Muscle of leg (tissue), 3 donors: ENCODE measurements at regions not wholly inside any gene's neighbourhood (a gene's known extent, or its start where the extent isn't known, plus 50 kb on each side); places are given as distances from the start of the nearest gene placed in this dataset.

Experiments used
- DNase-seq: peaks from one replicate; pipeline ENCODE4 v3.0.0; 2013
- H3K27ac ChIP-seq: one replicate; pipeline ENCODE4 v1.5.1; 2013; ENCODE audit warnings: mild to moderate bottlenecking, low read length, control low read depth
- H3K27me3 ChIP-seq: one replicate; pipeline ENCODE4 v1.6.1; 2013; ENCODE audit warnings: low read length; ENCODE audit not compliant: control insufficient read depth, insufficient read depth
- H3K36me3 ChIP-seq: one replicate; pipeline ENCODE4 v1.6.1; 2013; ENCODE audit warnings: low read length; ENCODE audit not compliant: control insufficient read depth, insufficient read depth
- H3K4me1 ChIP-seq: one replicate; pipeline ENCODE4 v1.6.1; 2013; ENCODE audit warnings: low read length; ENCODE audit not compliant: control insufficient read depth, insufficient read depth
- H3K4me3 ChIP-seq: one replicate; pipeline ENCODE4 v1.5.1; 2013; ENCODE audit warnings: low read length, control low read depth
- H3K9me3 ChIP-seq: replicated peaks from 2 replicates; pipeline ENCODE4 v1.6.1; 2013; ENCODE audit warnings: low read depth, low read length; ENCODE audit not compliant: control insufficient read depth
- WGBS: methylation state at CpG from one replicate; pipeline ENCODE4 v1.1.5; 2013; ENCODE audit warnings: missing lambda C conversion rate; ENCODE audit not compliant: insufficient coverage; 5-methylcytosine and 5-hydroxymethylcytosine counted together

- Histone ChIP-seq H3K36me3 (no peaks in the 10 kb centered on the region), H3K9me3 (no peaks in the 10 kb centered on the region), H3K4me1 (no peaks in the 10 kb centered on the region), H3K4me3 (no peak overlapping the region), H3K27ac (no peak overlapping the region), H3K27me3 (no peaks in the 10 kb centered on the region)
- DNase-seq, result no peak
- WGBS, result no CpG with 5 or more reads among the region's 2 CpGs
These were observed 707.9 kb upstream of the CHD1 start for GRCh38 chr5:99636663-99637062.

GRCh38 chr5:99621772-99622681 lies 693.2 kb upstream of the CHD1 start:
- Histone ChIP-seq H3K27ac (no peak overlapping the region), H3K4me3 (no peak overlapping the region), H3K4me1 (no peaks in the 10 kb centered on the region), H3K27me3 (no peaks in the 10 kb centered on the region), H3K36me3 (no peaks in the 10 kb centered on the region), H3K9me3 (no peaks in the 10 kb centered on the region)
- 51% methylated on average over 9 of the region's 12 CpGs for WGBS
- peak; percentile 17 for DNase-seq

GRCh38 chr5:99617335-99617734 lies 688.5 kb upstream of the CHD1 start:
- no peak overlapping the region for H3K27ac ChIP-seq
- H3K4me1 ChIP-seq, result no peaks in the 10 kb centered on the region
- no peak for DNase-seq
- no peaks in the 10 kb centered on the region for H3K9me3 ChIP-seq
- H3K4me3 ChIP-seq, result no peak overlapping the region
- no CpG with 5 or more reads among the region's 8 CpGs for WGBS
- H3K27me3 ChIP-seq, result no peaks in the 10 kb centered on the region
- no peaks in the 10 kb centered on the region for H3K36me3 ChIP-seq

GRCh38 chr5:99614888-99615287 lies 686.1 kb upstream of the CHD1 start:
- Histone ChIP-seq H3K4me3 (no peak overlapping the region), H3K9me3 (no peaks in the 10 kb centered on the region), H3K4me1 (no peaks in the 10 kb centered on the region), H3K27ac (no peak overlapping the region), H3K36me3 (no peaks in the 10 kb centered on the region), H3K27me3 (no peaks in the 10 kb centered on the region)
- no CpG with 5 or more reads among the region's 1 CpG for WGBS
- no peak for DNase-seq

- no peak for DNase-seq
- Histone ChIP-seq H3K27me3 (no peaks in the 10 kb centered on the region), H3K27ac (no peak overlapping the region), H3K36me3 (no peaks in the 10 kb centered on the region), H3K4me3 (no peak overlapping the region), H3K4me1 (no peaks in the 10 kb centered on the region), H3K9me3 (no peaks in the 10 kb centered on the region)
These were observed 678.3 kb upstream of the CHD1 start for GRCh38 chr5:99607124-99607523.

GRCh38 chr5:99605904-99606303 lies 677.1 kb upstream of the CHD1 start:
- no peak for DNase-seq
- Histone ChIP-seq H3K36me3 (no peaks in the 10 kb centered on the region), H3K9me3 (no peaks in the 10 kb centered on the region), H3K4me3 (no peak overlapping the region), H3K27ac (no peak overlapping the region), H3K4me1 (no peaks in the 10 kb centered on the region), H3K27me3 (no peaks in the 10 kb centered on the region)
- WGBS, result no CpG with 5 or more reads among the region's 3 CpGs

GRCh38 chr5:99600952-99601351 lies 672.1 kb upstream of the CHD1 start:
- H3K27ac ChIP-seq, result no peak overlapping the region
- H3K36me3 ChIP-seq, result no peaks in the 10 kb centered on the region
- DNase-seq, result peak; percentile 32
- whole genome bisulfite sequencing, result no CpG with 5 or more reads among the region's 1 CpG
- no peaks in the 10 kb centered on the region for H3K9me3 ChIP-seq
- no peak overlapping the region for H3K4me3 ChIP-seq
- H3K27me3 ChIP-seq, result no peaks in the 10 kb centered on the region
- no peaks in the 10 kb centered on the region for H3K4me1 ChIP-seq

GRCh38 chr5:99590806-99591205 lies 662.0 kb upstream of the CHD1 start:
- no peaks in the 10 kb centered on the region for H3K9me3 ChIP-seq
- no peaks in the 10 kb centered on the region for H3K27me3 ChIP-seq
- no peaks in the 10 kb centered on the region for H3K4me1 ChIP-seq
- no peaks in the 10 kb centered on the region for H3K36me3 ChIP-seq
- DNase-seq, result no peak
- no peak overlapping the region for H3K27ac ChIP-seq
- H3K4me3 ChIP-seq, result no peak overlapping the region
- WGBS, result no CpG with 5 or more reads among the region's 1 CpG

GRCh38 chr5:99589424-99589823 lies 660.6 kb upstream of the CHD1 start:
- H3K36me3 ChIP-seq, result no peaks in the 10 kb centered on the region
- no peak for DNase-seq
- no peaks in the 10 kb centered on the region for H3K9me3 ChIP-seq
- WGBS, result no CpG with 5 or more reads among the region's 1 CpG
- H3K27ac ChIP-seq, result no peak overlapping the region
- H3K27me3 ChIP-seq, result no peaks in the 10 kb centered on the region
- H3K4me1 ChIP-seq, result no peaks in the 10 kb centered on the region
- no peak overlapping the region for H3K4me3 ChIP-seq

GRCh38 chr5:99587983-99588382 lies 659.2 kb upstream of the CHD1 start:
- H3K27me3 ChIP-seq, result no peaks in the 10 kb centered on the region
- H3K27ac ChIP-seq, result no peak overlapping the region
- DNase-seq, result no peak
- WGBS, result no CpG with 5 or more reads among the region's 1 CpG
- H3K36me3 ChIP-seq, result no peaks in the 10 kb centered on the region
- H3K9me3 ChIP-seq, result no peaks in the 10 kb centered on the region
- H3K4me3 ChIP-seq, result no peak overlapping the region
- no peaks in the 10 kb centered on the region for H3K4me1 ChIP-seq

- no peak overlapping the region for H3K4me3 ChIP-seq
- no peak overlapping the region for H3K27ac ChIP-seq
- H3K27me3 ChIP-seq, result no peaks in the 10 kb centered on the region
- no peaks in the 10 kb centered on the region for H3K9me3 ChIP-seq
- H3K36me3 ChIP-seq, result no peaks in the 10 kb centered on the region
- no peak for DNase-seq
- no peaks in the 10 kb centered on the region for H3K4me1 ChIP-seq
These were observed 658.1 kb upstream of the CHD1 start for GRCh38 chr5:99586878-99587277.
